GM19240 (cell line): ENCODE measurements at regions not wholly inside any gene's neighbourhood (a gene's known extent, or its start where the extent isn't known, plus 50 kb on each side); places are given as distances from the start of the nearest gene placed in this dataset.

ENCODE experiments used
- DNase-seq: peaks from one replicate; pipeline ENCODE4 v3.0.0; 2011; ENCODE audit warnings: low spot score; ENCODE audit not compliant: insufficient read length

DNA sequence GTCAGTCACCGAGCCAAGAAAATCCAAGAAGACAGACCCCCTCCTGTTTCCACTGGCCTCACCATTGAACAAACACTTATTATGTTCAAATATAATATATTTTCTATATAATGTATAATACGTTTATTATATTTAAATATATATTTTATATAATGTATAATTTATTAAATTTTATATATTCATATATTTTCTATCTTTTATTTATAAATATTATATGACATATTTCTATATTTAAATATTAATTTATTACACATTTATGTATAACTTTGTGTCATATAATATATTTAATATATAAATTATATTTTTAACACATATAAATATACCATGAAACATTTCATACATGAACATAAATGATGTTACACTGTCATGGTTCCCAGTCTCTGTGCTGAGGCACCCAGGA lies 60.9 kb upstream of the RMDN2 start:
- no peak for DNase-seq

DNA sequence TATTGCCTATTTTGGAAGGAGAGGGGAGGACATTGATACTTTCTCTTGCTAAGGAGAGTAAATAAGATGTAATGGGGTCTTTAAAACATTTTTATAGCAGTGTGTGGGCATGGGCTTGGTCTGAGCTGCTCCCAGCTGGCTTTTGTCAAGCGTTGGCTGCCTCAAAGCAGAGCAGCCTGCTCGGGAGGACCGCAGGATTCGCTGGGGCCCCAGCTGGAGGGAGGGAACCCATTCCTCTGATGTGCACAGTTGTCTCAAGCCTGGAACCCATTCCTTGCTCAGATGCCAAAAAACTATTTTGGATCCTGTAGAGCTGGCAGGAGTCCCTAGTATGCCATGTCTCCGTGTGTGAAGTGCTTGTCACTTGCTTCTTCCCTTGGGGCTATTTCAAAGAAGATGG lies 59.4 kb upstream of the RMDN2 start:
- DNase-seq = no peak

DNA sequence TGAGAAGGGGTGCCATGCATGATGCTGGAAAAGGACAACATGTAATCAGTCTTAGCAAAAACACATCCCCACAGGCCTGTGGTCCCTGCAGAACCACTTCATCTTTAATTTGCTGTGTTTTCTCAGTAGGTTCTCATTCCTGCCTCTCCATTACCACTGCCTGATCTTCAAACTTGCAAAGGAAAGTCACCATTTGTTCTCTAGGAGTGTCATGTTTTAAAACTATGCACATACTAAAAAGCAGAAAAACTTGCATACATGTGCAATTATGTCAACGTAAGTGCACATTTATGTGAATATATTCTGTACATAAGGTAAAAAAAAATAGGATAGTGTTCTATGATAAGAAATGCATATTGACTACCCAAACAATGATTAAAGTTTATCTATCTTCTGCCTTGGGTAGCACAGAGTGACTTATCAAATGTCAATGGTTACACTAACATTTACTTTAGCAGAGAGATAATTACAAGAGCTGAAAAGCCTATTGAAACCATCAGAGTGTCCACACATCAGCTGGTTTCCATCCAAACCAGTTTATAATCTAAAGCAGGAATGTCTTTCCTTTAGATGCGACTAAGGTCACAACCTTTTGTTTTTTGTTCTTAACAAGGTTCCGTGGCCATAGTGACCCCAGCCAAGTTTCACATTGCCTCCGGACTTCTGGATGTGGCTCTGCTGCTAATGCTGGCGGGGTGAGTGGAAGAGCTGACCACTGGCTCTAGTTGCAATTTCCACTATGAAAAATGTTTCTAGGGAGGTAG lies 58.7 kb upstream of the RMDN2 start:
- DNase-seq = no peak

DNA sequence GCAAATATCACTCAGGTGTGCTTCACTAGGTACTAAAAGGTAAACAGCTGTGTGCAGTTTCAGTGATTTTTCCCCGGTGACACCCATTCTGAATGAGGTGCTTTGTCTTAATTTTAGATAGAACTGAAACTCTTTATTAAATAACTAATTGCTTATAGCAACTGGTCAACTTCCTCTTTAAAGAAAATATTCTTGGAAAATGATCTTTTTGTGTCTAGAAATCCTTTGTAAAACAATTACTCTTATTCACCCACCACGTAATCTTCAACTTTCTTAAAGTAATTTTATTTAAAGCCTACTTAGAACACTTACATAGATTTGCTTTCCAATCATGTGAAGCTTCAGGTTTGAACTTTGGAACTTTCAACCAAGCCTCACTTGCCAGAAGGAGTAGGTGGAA lies 57.9 kb upstream of the RMDN2 start:
- no peak for DNase-seq

DNA sequence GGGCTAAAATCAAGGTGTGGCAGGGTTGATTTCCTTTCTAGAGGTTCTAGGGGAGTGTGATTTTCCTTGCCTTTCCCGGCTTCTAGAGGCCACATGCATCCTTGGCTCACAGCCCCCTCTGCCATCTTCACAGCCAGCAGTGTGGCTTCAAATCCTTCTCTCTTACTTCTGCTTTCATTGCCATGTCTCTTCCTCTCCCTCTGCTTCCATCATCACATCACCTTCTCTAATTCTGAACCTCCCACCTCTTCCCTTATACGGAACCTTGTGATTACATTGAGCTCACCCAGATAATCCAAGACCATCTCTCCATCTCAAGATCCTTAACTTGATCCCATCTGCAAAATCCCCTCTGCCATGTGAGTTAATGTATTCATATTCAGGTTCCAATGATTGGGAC lies 56.2 kb upstream of the RMDN2 start:
- no peak for DNase-seq

DNA sequence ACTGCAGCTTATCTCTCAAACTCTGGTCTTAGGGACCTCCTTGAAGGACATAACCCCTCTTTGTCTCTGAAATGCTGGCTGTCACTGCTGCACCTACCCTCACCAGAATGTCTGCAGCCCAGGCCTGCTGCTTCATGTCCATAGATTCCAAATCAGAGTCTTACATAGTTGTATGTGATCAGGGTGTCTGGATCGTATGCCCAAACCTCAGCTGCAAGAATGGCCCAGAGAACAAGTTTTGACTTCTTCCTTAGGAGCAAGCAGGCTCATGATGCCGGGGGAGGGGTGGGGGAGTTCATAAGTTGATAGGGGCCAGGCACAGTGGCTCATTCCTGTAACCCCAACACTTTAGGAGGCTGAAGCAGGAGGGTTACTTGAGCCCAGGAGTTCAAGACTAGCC lies 55.8 kb upstream of the RMDN2 start:
- DNase-seq = no peak

DNA sequence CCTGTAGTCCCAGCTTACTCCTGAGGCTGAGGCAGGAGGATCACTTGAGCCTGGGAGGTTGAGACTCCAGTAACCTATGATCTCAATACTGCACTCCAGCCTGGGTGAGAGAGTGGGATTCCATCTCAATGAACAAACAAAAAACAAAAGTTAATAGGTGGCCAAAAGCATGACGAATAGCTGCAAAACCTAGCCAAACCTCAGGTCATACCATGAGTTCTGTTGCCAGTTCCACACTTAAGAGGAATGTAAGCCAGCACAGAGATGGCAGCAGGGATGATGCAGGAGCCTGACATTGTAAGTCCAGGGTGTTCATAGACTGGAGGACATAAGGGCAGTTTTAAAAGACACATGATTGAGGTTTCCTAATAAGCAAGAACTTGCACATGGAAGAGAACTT lies 55.3 kb upstream of the RMDN2 start:
- no peak for DNase-seq

DNA sequence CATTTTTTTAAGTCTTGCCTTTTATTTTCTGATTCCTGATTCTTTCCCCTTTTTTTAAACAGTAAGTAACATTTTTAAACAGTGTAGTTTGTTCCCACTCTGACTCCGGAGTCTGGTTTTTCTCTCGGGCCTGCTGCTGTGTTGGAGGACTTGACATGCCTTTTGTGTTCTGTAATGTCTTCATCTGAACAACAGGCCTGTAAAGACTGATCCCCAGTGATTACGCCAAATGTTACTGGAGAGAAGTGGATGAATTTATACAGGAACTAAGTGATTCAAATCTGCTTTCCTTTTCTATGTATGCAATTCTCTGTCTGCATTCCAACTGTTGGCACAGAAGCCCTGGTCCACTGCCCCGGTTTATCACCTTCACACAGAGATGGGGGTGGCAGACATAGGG lies 54.3 kb upstream of the RMDN2 start:
- no peak for DNase-seq

DNA sequence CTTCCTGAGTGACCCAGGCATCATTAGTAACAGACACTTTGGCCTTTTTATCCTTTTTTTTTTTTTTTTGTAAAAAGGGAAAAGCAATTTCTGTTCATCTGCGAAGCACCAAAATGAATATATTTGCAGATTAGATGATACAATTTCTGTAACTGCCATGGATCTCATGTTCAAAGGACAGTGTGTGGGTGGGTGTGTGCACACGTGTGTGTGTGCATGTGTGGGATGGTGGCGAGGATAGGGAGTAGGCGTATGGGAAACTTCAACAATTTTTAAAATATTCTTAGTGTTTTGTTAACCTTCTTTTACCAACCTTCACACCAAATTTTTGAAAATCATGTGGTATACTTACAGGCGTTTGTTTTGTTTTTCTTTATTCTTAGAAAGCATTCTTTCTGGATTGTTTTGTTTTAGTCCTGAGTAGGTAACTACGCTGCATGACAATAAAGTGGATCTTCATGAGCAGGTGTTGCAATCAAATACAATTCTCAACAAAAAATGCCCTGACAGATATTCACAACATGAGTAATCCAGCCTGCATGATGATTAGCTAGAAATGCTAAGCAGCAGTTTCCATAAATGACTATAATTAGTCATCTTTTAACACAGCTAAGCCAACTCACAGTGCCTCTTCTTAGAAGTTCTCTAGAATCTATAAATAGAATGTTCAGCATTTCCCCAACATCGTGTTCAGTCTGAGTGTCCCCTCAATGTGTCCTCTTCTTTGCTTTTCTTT lies 53.5 kb upstream of the RMDN2 start:
- DNase-seq = no peak

DNA sequence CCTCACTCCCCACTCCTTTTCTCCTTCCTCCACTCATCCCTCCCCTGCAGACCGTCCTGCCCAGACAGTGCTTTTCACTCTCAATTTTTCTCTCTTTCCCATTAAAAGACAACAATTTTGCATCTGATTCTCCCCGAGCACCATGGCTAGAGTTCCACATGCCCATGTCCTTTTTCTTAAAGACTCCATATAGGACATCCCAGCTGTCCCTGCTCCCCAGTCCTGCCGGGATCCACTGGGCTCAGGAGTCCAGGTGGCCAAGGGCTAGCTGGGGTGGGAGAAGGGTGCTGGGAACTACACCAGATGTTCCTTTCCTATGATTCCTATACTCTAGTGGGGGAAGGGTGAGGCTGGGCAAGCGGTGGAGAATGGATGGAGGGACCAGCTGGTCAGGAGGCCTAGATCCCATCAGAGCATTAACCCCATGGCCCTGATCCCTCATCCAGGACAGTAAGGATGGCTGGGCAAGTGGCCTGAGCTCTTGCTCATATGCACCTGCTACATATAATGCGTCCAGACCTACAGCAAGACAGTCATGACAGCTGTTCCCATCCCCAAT lies 52.8 kb upstream of the RMDN2 start:
- DNase-seq = no peak

DNA sequence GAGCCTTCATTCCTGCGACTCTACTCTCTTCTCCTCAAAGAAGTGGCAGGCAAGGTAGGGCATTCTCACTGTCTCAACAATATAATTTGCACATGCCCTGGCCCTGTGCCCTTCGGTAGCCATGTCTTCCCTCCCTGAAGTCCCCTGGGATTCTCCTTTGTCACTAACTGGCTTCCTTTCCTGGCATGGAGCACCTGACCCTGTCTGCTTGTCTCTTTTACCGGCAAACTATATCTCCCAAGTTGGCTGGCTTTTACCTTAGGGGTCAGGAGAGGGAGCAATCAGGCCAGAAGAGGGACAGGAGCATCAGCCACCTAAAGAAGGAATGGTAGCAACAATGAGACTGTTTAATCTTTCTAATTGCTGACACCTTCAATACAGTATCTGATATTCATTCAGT lies 51.9 kb upstream of the RMDN2 start:
- no peak for DNase-seq

DNA sequence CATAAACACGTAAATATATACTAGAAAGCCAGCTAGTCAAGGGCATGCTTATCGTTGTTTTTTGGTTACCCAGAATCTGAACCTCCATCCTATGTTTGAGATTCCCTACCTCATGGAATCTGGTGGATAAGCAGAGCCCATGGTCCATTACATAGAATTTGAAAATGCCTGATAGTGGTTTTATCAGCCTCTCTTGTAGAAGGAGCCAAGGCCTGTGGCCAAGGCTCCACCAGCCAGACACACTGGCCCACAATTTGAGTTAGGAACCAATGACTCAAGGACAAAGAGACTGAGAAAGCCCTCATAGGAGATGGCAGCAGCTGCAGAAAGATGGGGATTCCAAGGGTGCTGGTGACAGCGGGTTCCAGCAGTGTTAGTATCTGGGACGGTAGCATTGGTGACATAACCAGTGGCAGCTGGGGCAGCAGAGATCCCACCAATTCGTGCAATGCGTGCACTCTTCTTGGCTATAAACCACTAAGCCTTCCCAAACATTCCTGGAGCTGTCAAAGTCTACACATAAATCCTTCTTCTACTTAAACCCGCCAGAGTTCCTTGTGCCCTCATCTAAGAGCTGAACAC lies 51.2 kb upstream of the RMDN2 start:
- no peak for DNase-seq

DNA sequence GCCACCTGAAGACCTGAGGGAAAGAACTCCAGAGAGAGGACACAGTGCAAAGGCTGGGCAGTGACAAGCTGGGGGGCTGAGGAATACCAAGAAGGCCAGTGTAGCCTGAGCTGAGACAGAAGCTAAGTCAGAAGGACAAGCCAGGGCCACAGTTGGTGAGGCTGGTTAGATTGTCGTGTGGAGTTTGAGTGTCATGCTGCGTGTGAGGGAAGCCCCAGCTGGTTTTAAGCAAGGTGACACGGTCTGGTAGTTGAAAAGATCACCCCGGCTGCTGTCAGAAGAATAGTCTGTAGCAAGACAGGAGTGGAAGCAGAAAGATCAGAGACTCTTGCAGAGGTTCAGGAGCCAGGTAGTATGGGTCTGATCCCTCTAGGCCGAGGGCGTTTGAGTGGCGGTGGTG lies 50.6 kb upstream of the RMDN2 start:
- DNase-seq = no peak
